HL-60 (cell line): ENCODE measurements at regions not wholly inside any gene's neighbourhood (a gene's known extent, or its start where the extent isn't known, plus 50 kb on each side); places are given as distances from the start of the nearest gene placed in this dataset.

ENCODE experiments used
- DNase-seq, 2 experiments: peaks; one replicate each; pipeline ENCODE4 v3.0.0-alpha.2; 2010 to 2020; ENCODE audit warnings: low read depth in 1 of 2, low spot score in 1 of 2
- H3K27ac ChIP-seq: fragments of 250-450 bp; sonication (Bioruptor Pico); replicated peaks from 2 replicates; pipeline ENCODE4 v1.5.1; 2020; ENCODE audit warnings: mild to moderate bottlenecking, moderate library complexity
- H3K27me3 ChIP-seq: fragments of 250-450 bp; sonication (Bioruptor Pico); 2 replicates; pipeline ENCODE4 v1.5.1; 2021; ENCODE audit warnings: mild to moderate bottlenecking, moderate library complexity; ENCODE audit not compliant: insufficient read depth, poor library complexity, severe bottlenecking
- H3K4me3 ChIP-seq: replicated peaks from 2 replicates; pipeline ENCODE4 v1.5.1; 2011; ENCODE audit warnings: mild to moderate bottlenecking, control low read depth, low read length; ENCODE audit not compliant: insufficient read depth
- GABPA ChIP-seq: IDR thresholded peaks from 2 replicates; pipeline ENCODE4 v1.6.1; 2012; ENCODE audit warnings: low read depth
- POLR2AphosphoS5 ChIP-seq: IDR thresholded peaks from 2 replicates; pipeline ENCODE4 v1.6.1; 2012; ENCODE audit warnings: low read depth
- SPI1 ChIP-seq: IDR thresholded peaks from 2 replicates; pipeline ENCODE4 v1.6.1; 2012; ENCODE audit warnings: low read depth, mild to moderate bottlenecking, borderline replicate concordance
- TF ChIP-seq, protein P1 (sequence below): IDR thresholded peaks from 2 replicates; pipeline ENCODE4 v1.6.1; 2012; ENCODE audit warnings: low read depth; ENCODE audit not compliant: insufficient replicate concordance
- TF ChIP-seq, protein P2 (sequence below): IDR thresholded peaks from one replicate; pipeline ENCODE4 v1.5.1; 2011; ENCODE audit warnings: low read length, control low read depth, inconsistent platforms; ENCODE audit not compliant: insufficient read depth

- Histone ChIP-seq H3K27me3 (no peaks in the 10 kb centered on the region), H3K4me3 (no peak overlapping the region), H3K27ac (no peak overlapping the region)
- no peak for DNase-seq
- TF ChIP-seq, protein P1, sequence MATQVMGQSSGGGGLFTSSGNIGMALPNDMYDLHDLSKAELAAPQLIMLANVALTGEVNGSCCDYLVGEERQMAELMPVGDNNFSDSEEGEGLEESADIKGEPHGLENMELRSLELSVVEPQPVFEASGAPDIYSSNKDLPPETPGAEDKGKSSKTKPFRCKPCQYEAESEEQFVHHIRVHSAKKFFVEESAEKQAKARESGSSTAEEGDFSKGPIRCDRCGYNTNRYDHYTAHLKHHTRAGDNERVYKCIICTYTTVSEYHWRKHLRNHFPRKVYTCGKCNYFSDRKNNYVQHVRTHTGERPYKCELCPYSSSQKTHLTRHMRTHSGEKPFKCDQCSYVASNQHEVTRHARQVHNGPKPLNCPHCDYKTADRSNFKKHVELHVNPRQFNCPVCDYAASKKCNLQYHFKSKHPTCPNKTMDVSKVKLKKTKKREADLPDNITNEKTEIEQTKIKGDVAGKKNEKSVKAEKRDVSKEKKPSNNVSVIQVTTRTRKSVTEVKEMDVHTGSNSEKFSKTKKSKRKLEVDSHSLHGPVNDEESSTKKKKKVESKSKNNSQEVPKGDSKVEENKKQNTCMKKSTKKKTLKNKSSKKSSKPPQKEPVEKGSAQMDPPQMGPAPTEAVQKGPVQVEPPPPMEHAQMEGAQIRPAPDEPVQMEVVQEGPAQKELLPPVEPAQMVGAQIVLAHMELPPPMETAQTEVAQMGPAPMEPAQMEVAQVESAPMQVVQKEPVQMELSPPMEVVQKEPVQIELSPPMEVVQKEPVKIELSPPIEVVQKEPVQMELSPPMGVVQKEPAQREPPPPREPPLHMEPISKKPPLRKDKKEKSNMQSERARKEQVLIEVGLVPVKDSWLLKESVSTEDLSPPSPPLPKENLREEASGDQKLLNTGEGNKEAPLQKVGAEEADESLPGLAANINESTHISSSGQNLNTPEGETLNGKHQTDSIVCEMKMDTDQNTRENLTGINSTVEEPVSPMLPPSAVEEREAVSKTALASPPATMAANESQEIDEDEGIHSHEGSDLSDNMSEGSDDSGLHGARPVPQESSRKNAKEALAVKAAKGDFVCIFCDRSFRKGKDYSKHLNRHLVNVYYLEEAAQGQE: no peak
- no peak for TF ChIP-seq GABPA
- TF ChIP-seq POLR2AphosphoS5: no peak
- TF ChIP-seq, protein P2, sequence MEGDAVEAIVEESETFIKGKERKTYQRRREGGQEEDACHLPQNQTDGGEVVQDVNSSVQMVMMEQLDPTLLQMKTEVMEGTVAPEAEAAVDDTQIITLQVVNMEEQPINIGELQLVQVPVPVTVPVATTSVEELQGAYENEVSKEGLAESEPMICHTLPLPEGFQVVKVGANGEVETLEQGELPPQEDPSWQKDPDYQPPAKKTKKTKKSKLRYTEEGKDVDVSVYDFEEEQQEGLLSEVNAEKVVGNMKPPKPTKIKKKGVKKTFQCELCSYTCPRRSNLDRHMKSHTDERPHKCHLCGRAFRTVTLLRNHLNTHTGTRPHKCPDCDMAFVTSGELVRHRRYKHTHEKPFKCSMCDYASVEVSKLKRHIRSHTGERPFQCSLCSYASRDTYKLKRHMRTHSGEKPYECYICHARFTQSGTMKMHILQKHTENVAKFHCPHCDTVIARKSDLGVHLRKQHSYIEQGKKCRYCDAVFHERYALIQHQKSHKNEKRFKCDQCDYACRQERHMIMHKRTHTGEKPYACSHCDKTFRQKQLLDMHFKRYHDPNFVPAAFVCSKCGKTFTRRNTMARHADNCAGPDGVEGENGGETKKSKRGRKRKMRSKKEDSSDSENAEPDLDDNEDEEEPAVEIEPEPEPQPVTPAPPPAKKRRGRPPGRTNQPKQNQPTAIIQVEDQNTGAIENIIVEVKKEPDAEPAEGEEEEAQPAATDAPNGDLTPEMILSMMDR: no peak
- TF ChIP-seq SPI1: no peak
These were observed 73.4 kb downstream of the SOX1 start for GRCh38 chr13:112140366-112140765.

DNA sequence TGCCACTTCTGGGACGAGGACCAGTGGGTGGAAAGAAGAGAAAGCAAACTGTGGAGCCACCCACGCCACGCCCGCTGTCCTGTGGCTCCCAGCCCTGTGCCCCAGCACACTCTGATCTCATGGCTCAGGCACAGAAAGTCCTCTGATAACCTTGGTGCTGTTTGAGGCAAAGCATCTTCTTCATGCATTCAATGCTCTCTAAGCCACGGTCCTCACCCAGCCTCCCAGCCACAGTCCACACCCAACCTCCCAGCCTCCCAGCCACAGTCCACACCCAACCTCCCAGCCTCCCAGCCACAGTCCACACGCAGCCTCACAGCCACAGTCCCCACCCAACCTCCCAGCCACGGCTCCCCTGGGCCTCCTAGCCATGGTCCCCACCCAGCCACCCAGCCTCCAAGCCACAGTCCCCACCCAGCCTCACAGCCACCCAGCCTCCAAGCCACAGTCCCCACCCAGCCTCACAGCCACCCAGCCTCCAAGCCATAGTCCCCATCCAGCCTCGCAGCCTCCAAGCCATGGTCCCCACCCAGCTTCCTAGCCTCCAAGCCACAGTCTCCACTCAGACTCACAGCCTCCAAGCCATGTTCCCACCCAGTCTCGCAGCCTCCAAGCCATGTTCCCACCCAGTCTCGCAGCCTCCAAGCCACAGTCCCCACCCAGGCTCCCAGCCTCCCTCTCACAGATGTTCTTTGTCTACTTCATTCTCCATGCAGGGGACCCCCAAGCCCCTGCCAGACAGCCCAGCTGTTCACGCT lies 74.9 kb downstream of the SOX1 start:
- no peak for DNase-seq
- Histone ChIP-seq H3K4me3 (no peak overlapping the region), H3K27me3 (no peaks in the 10 kb centered on the region), H3K27ac (no peak overlapping the region)
- no peak for TF ChIP-seq SPI1
- no peak for TF ChIP-seq GABPA
- TF ChIP-seq, protein P2: no peak
- TF ChIP-seq, protein P1: no peak
- no peak for TF ChIP-seq POLR2AphosphoS5

- Histone ChIP-seq H3K27me3 (no peaks in the 10 kb centered on the region), H3K27ac (no peak overlapping the region), H3K4me3 (no peak overlapping the region)
- TF ChIP-seq POLR2AphosphoS5 (no peak), GABPA (no peak), SPI1 (no peak)
- TF ChIP-seq, protein P1: no peak
- TF ChIP-seq, protein P2: no peak
- DNase-seq: no peak
These were observed 75.5 kb downstream of the SOX1 start for GRCh38 chr13:112142401-112142930.
